DMS53 treated with DMSO at 0.1 percent for 48 hours (cell line): ENCODE measurements at regions not wholly inside any gene's neighbourhood (a gene's known extent, or its start where the extent isn't known, plus 50 kb on each side); places are given as distances from the start of the nearest gene placed in this dataset.
"Not testable (repeated sequence)": the region's sequence is repeated elsewhere in the genome, so short reads cannot be mapped to it uniquely, and the experiment has no call there.

ENCODE experiments used
- DNase-seq: peaks from one replicate; lab custom pipeline; 2025; ENCODE audit not compliant: unreplicated experiment; lab: John Stamatoyannopoulos, UW

- no peak for DNase-seq
These were observed 101.5 kb downstream of the TENT5C start for GRCh38 chr1:117707371-117707770.

- no peak for DNase-seq
These were observed 102.7 kb downstream of the TENT5C start for GRCh38 chr1:117708323-117709248.

- DNase-seq = no peak
These were observed 103.4 kb downstream of the TENT5C start for GRCh38 chr1:117709249-117709691.

- DNase-seq = no peak
These were observed 104.9 kb downstream of the TENT5C start for GRCh38 chr1:117710710-117711109.

GRCh38 chr1:117712621-117713020, 106.8 kb downstream of the TENT5C start:
- no peak for DNase-seq

- no peak for DNase-seq
These were observed 108.7 kb downstream of the TENT5C start for GRCh38 chr1:117714546-117714945.

- not testable (repeated sequence) for DNase-seq
These were observed 110.2 kb downstream of the TENT5C start for GRCh38 chr1:117716030-117716429.

GRCh38 chr1:117717980-117718379, 112.1 kb downstream of the TENT5C start:
- DNase-seq = not testable (repeated sequence)

- not testable (repeated sequence) for DNase-seq
These were observed 112.7 kb downstream of the TENT5C start for GRCh38 chr1:117718596-117718995.

- DNase-seq = no peak
These were observed 113.2 kb downstream of the TENT5C start for GRCh38 chr1:117719004-117719403.

- DNase-seq = no peak
These were observed 126.4 kb downstream of the TENT5C start for GRCh38 chr1:117732065-117732797.

- no peak for DNase-seq
These were observed 127.1 kb downstream of the TENT5C start for GRCh38 chr1:117732956-117733355.

GRCh38 chr1:117734403-117734802, 128.6 kb downstream of the TENT5C start:
- DNase-seq = no peak

GRCh38 chr1:117735045-117735992, 129.5 kb downstream of the TENT5C start:
- DNase-seq = no peak

- no peak for DNase-seq
These were observed 133.7 kb downstream of the TENT5C start for GRCh38 chr1:117739504-117739903.

- no peak for DNase-seq
These were observed 134.6 kb downstream of the TENT5C start for GRCh38 chr1:117740496-117740895.

GRCh38 chr1:117746565-117746964, 140.7 kb downstream of the TENT5C start:
- not testable (repeated sequence) for DNase-seq

GRCh38 chr1:117747605-117748004, 141.8 kb downstream of the TENT5C start:
- no peak for DNase-seq

GRCh38 chr1:117751321-117751720, 145.5 kb downstream of the TENT5C start:
- no peak for DNase-seq

- no peak for DNase-seq
These were observed 146.8 kb downstream of the TENT5C start for GRCh38 chr1:117752661-117753060.

GRCh38 chr1:117753232-117753631, 147.4 kb downstream of the TENT5C start:
- DNase-seq = no peak
